ENCODE measurements at regions not wholly inside any gene's neighbourhood (a gene's known extent, or its start where the extent isn't known, plus 50 kb on each side); places are given as distances from the start of the nearest gene placed in this dataset.

GRCh38 chr2:103898561-103898960 lies 955.4 kb upstream of the POU3F3 start:
- TF ChIP-seq, protein P1, sequence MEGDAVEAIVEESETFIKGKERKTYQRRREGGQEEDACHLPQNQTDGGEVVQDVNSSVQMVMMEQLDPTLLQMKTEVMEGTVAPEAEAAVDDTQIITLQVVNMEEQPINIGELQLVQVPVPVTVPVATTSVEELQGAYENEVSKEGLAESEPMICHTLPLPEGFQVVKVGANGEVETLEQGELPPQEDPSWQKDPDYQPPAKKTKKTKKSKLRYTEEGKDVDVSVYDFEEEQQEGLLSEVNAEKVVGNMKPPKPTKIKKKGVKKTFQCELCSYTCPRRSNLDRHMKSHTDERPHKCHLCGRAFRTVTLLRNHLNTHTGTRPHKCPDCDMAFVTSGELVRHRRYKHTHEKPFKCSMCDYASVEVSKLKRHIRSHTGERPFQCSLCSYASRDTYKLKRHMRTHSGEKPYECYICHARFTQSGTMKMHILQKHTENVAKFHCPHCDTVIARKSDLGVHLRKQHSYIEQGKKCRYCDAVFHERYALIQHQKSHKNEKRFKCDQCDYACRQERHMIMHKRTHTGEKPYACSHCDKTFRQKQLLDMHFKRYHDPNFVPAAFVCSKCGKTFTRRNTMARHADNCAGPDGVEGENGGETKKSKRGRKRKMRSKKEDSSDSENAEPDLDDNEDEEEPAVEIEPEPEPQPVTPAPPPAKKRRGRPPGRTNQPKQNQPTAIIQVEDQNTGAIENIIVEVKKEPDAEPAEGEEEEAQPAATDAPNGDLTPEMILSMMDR (IDR thresholded peaks at IDR 0.05; ENCODE audit: low read length), result no peak
- TF ChIP-seq EZH2 (optimal IDR thresholded peaks at IDR 0.05; ENCODE audit: low read depth, low read length) (no peak), EZH2phosphoT487 (IDR thresholded peaks at IDR 0.05; ENCODE audit: low read length) (no peak)

Measured in MM.1S (cell line).